Inflammatory macrophage (primary cell): ENCODE measurements at regions not wholly inside any gene's neighbourhood (a gene's known extent, or its start where the extent isn't known, plus 50 kb on each side); places are given as distances from the start of the nearest gene placed in this dataset.

Experiments used
- DNase-seq, 2 donors: peaks; one replicate each; pipeline ENCODE4 v3.0.0-alpha.2; 2020 to 2022

DNA sequence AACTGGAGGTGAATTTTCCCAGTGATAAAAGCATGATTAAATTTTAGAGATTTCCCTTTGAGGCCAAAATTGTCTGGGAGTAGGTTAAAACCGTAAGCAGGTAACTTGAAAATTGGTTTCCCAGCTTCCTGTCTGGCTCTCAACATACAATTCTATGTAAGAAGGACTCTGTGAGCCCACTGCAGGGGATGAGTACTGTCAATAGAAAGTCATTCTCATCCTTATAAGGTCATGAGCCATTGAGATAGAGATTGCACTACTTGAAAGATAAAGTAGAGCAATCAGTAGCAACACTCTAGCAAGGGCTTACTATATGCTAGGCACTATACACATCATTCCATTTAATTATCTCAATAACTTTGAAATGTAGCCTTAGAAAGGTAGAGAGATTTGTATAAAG lies 225.6 kb upstream of the HMGA2 start:
- no peak for DNase-seq

DNA sequence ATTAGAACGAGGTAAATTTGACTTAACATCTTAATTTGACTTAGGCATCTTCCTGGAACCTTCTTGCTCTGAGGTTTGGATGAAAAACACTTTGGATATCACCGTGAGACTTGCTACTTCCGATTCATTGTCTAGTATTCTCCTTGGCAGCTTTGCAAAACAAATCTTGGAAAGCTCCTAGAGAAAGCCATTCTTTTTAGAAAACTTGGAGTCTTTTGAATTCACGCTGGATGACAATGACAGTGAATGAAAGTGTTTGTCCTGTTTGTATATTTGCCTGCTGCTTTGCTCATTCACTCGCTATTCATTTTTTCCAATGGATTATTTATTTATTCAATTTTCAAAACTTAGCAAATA lies 222.1 kb upstream of the HMGA2 start:
- DNase-seq: no peak

DNA sequence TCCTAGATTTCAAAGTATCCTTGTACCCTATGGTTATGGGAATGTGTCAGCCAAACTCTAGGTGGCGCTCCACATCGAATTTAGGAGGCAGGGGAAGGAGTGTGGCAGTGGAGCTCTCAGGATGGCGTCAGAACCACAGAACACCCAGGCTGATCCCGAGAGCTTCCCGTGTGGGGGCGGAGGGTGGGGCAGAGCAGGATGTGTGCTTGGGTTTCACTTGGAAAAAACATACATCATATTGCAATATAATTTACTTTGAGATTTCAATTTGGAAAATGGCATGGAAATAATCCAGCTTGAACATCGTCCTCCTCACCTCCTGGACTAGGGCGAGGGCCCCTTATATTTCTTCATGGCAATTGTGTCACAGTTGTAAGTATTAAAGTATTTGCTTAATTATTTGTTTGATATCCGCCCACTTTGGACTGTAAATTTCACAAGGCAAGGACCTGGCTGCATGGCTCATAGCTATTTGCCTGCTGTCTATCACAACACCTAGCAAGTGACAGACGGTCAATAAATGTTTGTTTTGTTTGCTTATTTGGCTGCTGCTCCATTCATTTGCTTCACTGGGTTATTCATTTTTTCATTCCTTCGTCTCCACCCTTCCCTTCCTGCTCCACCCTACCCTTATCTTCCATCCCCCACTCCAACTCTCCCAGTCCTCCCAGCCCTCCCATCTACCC lies 221.5 kb upstream of the HMGA2 start:
- peak; percentile 67 to 81 for DNase-seq

DNA sequence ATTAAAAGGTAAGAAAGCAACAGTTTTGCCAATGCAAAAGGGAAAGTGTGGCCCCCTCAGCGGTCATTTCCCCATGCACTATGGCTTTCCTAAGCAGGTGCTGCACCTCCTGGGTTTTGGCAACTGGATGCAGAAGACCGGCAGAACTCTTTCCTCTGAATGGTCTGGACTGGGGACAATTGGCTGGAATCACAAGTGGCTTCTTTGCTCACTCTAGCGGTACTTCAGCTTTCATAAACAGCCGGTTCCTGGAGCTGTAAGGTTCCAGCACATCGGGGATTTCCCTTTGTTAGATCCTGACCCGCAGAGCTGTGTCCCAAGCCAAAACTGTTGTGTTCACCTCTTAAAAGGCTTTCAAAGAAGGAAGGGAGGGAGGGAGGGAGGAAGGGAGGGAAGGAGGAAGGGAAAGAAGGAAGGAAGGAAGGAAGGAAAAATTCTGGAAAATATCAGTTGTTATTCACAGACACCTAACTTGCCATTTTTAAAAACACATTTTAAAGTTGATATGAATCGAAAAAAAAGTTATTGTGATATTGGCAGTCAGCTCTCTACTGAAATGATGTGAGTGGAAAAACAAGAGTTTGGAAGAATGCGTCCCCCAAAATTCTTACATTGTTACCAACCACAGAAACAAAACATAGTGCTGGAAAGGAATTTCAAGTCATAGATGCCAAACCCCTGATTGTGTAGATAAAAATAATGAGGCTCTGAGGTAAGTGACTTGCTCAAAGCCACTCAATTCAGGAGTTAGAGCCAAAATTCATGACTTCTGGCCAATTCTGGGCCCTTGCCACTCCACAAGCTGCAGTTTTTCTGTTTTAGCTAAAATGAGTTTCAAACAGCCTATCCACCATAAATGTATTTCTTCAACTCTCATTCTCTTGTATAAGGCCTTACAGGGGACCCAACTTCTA lies 220.6 kb upstream of the HMGA2 start:
- DNase-seq: no peak

DNA sequence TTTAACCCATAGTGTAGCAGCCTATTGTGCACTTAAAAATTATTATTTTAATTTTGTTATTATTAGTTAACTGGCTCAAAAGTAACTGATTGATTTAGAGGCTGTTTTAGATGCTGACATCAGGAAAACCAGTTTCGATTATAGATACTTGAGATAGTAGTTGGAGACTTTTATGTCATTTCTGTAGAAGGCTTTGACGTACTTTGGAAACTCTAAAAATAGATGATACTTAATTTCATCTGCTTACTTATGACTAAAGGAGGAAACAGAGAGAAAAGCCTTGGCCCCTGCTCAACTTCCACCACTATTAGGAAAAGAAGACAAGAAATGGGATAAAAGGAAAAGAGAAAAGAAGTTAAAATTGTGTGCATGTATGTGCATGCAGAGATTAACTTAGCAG lies 219.3 kb upstream of the HMGA2 start:
- DNase-seq: no peak

DNA sequence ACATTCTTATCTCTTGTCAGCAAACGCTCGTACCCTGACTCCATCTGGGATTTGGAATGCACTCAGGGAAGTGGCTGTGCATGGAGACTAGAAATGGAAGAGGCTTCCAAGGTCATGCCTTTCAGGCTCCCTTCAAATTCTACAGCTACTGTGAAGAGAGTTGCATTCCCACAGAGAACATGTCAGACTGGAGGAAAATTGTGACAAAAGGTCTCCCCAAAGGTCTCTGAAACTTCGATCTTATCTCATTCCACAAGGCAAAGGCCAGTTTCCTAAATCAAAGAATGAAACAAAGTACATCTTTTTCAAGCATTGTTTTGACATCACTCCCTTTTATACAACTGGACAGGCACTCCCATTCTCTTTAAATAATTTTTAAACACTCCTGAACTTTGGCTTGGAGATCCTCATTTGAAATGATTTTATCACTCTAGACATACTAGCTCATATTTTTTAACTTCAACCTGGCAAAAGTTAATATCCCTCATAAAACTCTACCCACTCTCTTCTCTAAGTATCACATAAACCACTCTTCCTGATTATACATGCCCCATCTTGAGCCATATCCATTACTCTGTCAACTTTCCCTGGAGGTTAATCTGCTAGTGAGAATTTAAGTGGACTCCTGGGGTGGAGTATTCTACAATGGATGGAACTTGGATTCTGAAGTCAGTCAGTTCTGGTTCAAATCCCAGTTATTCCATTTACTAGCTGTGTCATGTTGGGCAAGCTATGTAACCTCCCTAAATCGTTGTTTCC lies 218.1 kb upstream of the HMGA2 start:
- DNase-seq: no peak

- DNase-seq: no peak
These were observed 216.9 kb upstream of the HMGA2 start for GRCh38 chr12:65607401-65607841.

- DNase-seq: no peak
These were observed 215.9 kb upstream of the HMGA2 start for GRCh38 chr12:65608319-65608916.

DNA sequence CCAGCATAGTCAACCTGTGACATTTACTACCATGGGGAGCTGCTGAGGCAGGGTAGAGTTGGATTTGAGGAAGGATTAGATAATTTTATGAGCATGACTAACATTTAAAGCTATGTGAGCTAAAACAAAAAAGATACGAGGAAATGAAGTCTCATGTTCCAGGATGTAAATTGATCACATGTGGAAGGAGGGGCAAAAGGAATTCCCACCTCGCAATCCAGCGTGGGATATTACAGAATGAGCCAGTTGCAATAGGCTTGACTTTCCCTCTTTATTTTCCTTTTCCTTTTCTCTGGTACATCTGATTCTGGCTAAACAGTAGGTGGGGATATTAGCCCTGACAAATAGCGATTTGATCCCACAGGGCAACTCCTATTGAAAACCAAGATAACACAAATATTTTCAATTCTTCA lies 214.9 kb upstream of the HMGA2 start:
- no peak for DNase-seq

- no peak for DNase-seq
These were observed 212.9 kb upstream of the HMGA2 start for GRCh38 chr12:65611396-65611795.

- no peak for DNase-seq
These were observed 211.8 kb upstream of the HMGA2 start for GRCh38 chr12:65612440-65612839.

- DNase-seq: no peak
These were observed 210.6 kb upstream of the HMGA2 start for GRCh38 chr12:65613692-65614091.

DNA sequence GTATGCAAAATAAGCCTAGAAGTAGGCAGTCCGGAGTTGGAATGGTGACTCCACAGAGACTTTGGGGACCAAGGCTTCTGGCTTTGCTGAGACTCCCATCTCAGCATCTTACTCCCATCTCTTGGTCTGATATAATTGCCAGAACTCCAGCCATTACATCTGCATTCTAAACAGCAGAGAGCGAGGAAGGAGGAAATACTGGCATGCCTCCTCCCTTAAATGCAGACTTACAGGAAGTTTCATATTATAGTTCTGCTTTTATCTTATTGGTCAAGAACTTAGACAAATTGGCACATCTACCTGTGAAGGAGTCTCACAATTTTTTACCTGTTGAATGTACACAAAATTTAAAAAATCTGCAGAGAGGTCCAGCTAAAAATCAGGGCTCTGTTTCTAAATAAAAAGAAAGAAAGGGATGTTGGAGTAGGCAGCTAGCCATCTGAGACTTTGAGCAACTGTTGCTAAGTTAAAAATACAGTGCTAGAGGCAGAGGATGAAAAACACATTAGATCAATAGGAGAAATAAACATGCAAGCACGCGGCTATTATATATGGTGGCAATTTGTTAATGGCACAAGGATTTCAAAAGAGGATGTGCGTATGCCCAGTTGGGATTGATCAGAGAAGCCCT lies 209.9 kb upstream of the HMGA2 start:
- peak; percentile 15 to 27 for DNase-seq

DNA sequence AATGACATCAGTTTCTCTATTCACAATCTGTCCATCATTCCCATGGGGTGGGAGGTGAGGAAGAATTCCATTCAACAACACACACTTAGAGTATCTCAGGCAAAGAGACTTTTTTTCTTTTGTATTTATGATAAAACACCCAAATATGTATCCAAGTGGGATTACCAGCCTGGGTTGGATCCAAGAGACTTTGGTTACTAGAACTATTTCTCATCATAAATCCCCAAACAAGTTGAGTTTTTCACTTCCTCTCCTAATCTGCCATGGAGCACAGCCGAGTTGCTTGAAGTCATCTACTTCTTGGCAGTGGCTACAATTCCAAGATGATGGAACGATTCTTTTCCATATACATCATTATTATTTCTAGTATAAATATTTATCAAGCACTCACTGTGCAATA lies 209.2 kb upstream of the HMGA2 start:
- DNase-seq: no peak

GRCh38 chr12:65616022-65616421 lies 208.3 kb upstream of the HMGA2 start:
- DNase-seq: no peak

- DNase-seq: no peak
These were observed 205.7 kb upstream of the HMGA2 start for GRCh38 chr12:65618588-65618987.

DNA sequence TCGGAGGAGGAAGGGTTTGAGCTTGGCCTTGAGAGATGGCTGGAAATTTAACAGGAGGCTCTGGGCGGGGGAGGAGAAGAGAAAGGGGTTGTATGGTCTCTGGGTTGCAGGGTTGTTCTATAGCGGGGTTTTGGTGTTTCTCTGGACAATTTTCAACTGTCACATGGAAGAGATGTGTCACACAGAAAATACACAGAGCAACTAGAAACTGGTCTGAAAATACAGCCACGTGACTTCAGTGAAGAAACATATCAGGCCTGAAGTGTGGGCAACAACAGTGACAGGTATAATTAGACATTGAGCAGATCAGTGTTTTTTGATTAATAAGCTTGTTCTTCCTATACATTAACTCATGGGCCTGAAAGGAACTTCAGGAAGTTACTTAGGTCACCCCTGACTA lies 205.3 kb upstream of the HMGA2 start:
- DNase-seq: no peak

- DNase-seq: no peak
These were observed 204.2 kb upstream of the HMGA2 start for GRCh38 chr12:65620046-65620445.

DNA sequence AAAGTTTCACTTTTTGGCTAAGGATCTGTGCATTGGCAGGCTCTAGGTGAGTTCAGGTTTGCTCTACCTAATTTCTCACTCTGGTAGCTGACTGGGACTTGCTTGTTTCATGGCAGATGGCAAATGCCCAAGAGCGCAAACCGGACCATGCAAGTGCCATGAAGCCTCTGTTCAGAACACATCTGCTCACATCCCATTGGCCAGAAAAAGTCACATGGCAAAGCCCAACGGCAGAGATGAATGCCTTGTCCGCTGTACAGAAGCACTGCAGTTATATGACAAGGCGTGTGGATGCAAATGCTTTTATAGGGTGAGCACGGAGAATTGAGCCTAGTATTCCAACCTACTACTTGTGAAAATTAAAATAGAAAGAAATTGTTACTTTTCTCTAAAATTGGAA lies 202.2 kb upstream of the HMGA2 start:
- no peak for DNase-seq

- DNase-seq: no peak
These were observed 200.8 kb upstream of the HMGA2 start for GRCh38 chr12:65623507-65623906.

GRCh38 chr12:65624554-65625086 lies 199.7 kb upstream of the HMGA2 start:
- no peak for DNase-seq

DNA sequence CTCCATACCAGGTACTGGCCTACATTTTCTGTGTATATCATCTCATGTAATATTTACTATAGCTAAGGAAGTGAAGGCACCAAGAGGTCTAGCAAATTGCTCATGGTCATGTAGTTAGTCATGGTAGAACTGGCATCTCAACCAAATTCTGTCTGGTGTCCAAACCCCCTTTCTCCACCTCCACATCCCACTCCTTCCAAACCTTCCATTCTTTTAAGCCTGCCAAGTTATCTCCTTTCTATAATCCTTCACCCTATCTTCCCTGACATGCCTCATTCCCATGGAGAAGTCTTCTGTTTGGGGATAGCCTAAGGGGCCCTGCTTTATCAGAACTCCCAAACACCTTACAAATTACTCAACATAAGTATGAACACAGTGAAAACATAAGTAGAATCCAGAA lies 196.2 kb upstream of the HMGA2 start:
- no peak for DNase-seq
